SK-MEL-5 (cell line): ENCODE measurements at regions not wholly inside any gene's neighbourhood (a gene's known extent, or its start where the extent isn't known, plus 50 kb on each side); places are given as distances from the start of the nearest gene placed in this dataset.
A peak's percentile ranks its signal among the peaks of the same experiment; 100 is the strongest.
"Not testable (repeated sequence)": the region's sequence is repeated elsewhere in the genome, so short reads cannot be mapped to it uniquely, and the experiment has no call there.

Experiments
- DNase-seq: peaks from one replicate; pipeline ENCODE4 v3.0.0-alpha.2; 2016; ENCODE audit warnings: low read depth, low spot score
- in situ Hi-C: cut with HindIII; loops from 2 replicates; pipeline ENCODE4 v1.10.0; 2016; ENCODE audit warnings: low sequenced_read_pairs, high pct_unique_total_duplicates, low pct_unique_long_range_greater_than_20kb

DNA sequence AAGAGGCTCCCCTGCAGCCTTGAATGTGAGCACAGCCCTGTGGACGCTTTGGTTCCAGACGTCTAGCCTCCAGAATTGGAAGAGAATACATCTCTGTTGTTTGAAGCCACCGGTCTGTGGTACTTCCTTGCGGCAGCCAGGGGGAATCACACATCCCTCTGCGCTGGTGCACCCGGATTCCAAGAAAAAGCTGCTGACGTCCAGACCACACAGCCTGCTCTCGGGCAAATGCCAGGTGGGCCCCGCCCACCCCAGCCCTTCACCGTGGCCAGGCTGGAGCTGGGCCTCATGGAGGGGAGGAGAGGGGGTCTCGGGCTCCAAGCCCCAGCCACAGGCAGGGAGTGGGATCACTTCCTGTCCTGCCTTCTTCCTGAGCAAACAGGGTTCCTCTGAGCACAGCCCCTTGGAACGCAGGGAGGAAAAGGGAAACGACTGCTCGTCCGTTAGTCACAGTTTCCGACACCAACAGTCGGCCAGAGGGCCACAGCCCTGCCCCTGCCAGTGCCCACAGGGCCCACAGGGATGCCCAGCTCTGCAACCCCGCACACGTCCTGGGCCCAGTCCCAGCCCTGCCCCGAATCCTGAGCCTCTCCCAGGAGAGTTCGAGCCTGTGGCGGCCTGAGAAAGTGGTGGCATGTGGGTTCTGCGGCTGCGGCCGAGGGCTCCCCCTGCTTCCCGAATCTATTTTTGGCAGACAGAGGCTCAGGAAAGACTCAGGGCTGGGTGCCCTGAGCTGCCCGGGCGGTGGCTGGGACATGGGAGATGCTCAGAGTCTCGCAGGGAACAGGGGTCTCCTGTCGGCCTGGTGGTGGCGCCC lies 85.3 kb downstream of the RFLNA start:
- DNase-seq, result peak; percentile 44
- in situ Hi-C loops, result no loop called here

- no peak for DNase-seq
- in situ Hi-C loops, result no loop called here
Observed at GRCh38 chr12:124379379-124379937, 84.6 kb downstream of the RFLNA start.

DNA sequence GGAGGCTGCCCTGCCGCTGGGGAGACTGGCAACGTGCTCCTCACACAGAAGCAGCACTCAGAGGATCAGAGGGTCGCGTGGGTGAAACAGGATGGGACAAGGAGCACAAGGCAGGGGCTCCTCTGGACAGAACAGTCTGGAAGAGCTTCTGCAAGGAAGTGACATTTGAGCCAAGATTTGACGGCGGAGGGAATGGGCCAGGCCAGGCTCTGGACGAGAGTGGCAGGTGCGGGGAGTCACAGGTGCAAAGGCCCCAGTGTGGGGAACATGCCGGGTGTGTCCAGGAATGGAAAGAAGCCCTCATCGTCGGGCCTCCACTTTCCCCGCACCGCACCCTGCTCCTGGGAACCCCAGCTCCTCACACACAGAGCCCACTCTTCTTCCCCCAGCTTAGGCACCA lies 84.0 kb downstream of the RFLNA start:
- no peak for DNase-seq
- in situ Hi-C loops, result no loop called here

DNA sequence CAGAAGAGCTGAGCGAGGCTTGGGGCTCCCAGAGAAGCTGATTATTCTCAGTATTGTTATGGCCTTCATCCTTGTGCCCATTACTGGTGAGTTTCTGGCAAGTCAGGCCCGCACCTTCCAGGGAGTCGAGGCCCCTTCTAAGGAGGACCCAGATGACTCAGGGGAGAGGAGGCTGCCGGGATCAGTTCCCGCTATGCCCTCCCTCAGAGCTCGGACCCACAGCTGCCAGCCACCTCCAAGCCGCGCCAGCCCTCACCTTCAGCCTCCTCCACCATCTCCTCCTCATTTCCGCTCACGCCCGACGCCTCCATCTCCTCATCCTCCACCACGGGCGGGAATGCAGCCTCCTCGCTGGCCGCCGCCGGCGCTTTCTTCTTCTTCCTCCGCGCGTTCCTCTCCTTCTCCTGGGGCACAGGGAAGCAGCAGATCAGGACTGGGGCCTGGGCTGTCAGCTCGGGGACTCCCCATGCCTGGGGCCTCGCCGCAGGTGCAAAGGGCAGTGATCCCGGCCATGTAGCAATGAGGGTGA lies 83.2 kb downstream of the RFLNA start:
- in situ Hi-C loops, result no loop called here
- DNase-seq, result no peak

DNA sequence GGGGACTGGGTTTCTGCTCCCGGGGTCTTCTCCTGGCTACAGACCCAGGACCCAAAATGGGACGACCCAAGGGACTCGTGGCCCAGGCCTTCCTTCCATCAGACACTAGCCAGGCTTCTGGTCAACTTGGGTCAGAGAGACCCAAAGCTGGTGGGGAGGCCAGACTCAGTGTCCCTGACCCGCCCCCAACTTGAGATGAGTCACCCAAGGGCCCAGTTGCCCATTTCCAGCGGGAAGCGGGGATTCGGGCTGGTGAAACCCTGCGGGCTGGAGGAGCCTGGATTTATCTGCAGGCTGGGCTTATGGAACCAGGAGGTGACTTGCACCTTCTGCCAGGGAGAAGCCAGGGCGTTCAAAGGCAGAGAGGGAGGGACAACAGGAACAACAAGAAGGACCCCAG lies 81.5 kb downstream of the RFLNA start:
- no peak for DNase-seq
- in situ Hi-C loops, result no loop called here

- in situ Hi-C loops, result no loop called here
- DNase-seq, result no peak
Observed at GRCh38 chr12:124375789-124376175, 80.9 kb downstream of the RFLNA start.

GRCh38 chr12:124375141-124375788 lies 80.4 kb downstream of the RFLNA start:
- DNase-seq, result no peak
- in situ Hi-C loops, result no loop called here

DNA sequence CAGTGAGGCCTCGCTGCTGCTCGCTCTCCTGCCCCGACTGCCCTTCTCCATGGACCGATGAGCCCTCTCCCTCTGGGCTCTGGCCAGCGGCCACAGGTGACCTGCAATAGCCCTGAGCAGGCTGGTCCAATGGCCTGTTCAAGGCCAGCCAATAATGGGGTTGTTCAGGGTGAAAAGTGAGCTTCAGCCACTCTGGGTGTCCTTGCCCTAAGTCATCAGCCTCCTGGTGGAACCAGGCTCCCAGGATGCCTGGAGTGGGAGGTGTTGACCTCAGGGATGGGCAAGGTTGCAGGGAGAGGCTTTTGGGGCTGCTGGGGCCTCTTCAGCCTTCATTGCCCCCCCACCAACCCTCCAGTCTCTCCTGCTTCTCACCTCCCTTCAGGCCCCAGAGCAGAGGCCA lies 79.7 kb downstream of the RFLNA start:
- in situ Hi-C loops, result no loop called here
- no peak for DNase-seq

GRCh38 chr12:124374147-124374546 lies 79.3 kb downstream of the RFLNA start:
- DNase-seq, result no peak
- in situ Hi-C loops, result no loop called here

GRCh38 chr12:124373701-124374100 lies 78.8 kb downstream of the RFLNA start:
- in situ Hi-C loops, DNase-seq: not testable (repeated sequence)

GRCh38 chr12:124372831-124373230 lies 77.9 kb downstream of the RFLNA start:
- in situ Hi-C loops, result no loop called here
- DNase-seq, result no peak

GRCh38 chr12:124371970-124372555 lies 77.2 kb downstream of the RFLNA start:
- DNase-seq, result no peak
- in situ Hi-C loops, result no loop called here

- in situ Hi-C loops, result no loop called here
- no peak for DNase-seq
Observed at GRCh38 chr12:124371366-124371765, 76.5 kb downstream of the RFLNA start.

DNA sequence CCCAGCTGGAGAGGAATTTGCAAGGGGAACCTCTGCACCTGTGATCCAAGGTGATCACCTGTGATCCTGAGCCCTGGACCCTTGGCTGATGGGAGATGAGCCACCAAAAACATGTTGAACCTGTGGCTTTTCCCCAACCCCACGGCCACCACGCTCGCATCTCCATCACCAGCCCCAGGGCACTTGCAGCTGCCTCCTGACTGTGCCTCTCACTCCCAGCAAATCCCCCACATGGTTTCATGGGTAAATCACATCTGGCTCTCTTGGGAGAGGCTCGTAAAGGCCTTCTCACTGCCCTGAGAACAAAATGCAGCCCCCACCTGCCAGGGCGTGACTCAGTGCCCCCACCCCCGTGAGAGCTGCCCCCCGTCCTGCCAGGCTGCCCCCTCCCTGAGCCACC lies 76.0 kb downstream of the RFLNA start:
- no peak for DNase-seq
- in situ Hi-C loops, result no loop called here

- in situ Hi-C loops, result no loop called here
Observed at GRCh38 chr12:124370384-124370783, 75.5 kb downstream of the RFLNA start.

GRCh38 chr12:124369827-124370378 lies 75.0 kb downstream of the RFLNA start:
- in situ Hi-C loops, result no loop called here

More at GRCh38 chr12:124370384-124370783, 75.5 kb downstream of the RFLNA start:
- no peak for DNase-seq

DNA sequence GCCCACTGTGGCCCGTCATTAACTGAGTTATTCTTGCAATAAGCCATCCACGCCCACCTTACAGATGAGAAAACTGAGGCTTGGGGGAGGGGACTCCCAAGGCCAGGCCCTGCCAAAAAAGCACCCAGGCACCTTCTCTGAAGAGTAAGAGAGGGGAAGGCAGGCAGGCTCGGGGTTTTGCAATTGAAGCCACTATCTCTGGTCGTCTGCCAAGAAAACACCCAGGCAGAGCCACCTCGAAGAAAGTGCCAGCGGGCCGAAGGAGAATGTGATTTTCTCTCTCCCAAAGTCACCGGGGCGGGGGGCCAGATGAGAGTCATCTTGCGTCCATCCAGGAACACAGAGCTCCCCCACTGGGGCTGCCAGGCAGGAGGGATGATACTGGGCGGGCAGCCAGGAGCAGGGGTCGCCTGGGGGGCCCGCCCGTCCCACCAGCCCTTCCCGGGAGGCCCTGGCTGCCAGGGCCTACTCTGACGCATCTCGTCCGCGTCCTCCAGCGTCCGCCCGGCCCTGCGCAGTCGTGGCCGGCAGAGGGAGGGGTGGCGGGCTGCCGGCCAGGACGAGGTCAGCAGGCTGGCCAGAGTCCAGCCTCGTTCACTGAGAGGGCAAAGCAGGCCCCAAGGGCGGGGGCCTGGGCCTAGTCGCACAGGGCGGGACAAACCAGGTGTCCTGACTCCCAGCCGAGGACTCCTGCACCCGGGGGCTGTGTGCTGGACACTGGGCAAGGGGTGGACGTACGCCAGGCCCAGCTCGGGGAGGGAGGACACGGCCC lies 74.3 kb downstream of the RFLNA start:
- in situ Hi-C loops, result no loop called here
- DNase-seq, result peak; percentile 67

More at GRCh38 chr12:124369827-124370378, 75.0 kb downstream of the RFLNA start:
- DNase-seq, result no peak
